ENCODE measurements at regions not wholly inside any gene's neighbourhood (a gene's known extent, or its start where the extent isn't known, plus 50 kb on each side); places are given as distances from the start of the nearest gene placed in this dataset.

DNA sequence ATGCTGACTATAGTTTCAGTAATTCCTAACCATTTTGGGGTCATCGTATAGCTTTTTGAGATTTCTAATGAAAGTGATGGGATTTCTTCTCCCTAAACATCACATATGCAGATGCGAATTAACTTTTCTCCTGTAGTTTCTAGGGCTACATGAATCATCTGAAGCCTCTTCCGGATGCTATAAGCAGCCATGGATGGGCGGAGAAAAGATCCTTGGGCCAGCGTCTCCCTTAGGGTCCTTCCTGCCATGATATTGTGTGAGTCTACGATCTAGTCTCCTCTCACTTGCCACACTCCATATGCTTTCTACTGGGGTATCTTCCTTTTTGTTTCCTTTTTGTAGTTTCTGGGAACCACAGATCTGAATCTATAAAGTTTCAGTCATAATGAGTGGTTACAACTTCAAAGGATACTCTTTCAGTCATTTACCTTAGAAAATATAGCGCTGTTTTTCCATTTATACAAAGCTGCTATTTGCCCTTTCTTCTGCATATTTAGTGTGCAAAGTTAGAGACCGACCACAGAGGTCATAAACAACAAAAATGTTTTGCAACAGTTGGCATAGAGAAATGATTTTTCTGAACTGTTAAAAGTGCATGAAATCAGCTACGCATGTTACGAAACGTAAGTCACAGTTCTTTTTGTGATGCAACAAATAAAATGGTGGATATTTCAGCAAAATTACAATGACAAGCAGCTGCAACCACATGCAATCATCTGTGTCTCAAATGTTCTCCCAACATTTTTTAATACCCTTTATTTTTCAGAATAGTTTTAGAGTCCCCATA lies 396.2 kb upstream of the SLC35B3 start:
- TF ChIP-seq CTCF (IDR thresholded peaks at IDR 0.05; ENCODE audit: unreplicated experiment), result no peak
- CTCF ChIA-PET, result no interaction called here
- no peaks in the 10 kb centered on the region for H3K4me1 Mint-ChIP-seq (ENCODE audit: low read depth, unreplicated experiment)
- no peak overlapping the region for H3K4me3 Mint-ChIP-seq (ENCODE audit: low read depth, unreplicated experiment)
- no peak for DNase-seq
- intact Hi-C loops (cut with micrococcal nuclease; ENCODE audit: unreplicated experiment), result no loop called here
- no peaks in the 10 kb centered on the region for H3K27me3 Mint-ChIP-seq (ENCODE audit: unreplicated experiment)
- no peaks in the 10 kb centered on the region for H3K36me3 Mint-ChIP-seq (ENCODE audit: insufficient read depth, unreplicated experiment)
- no peak overlapping the region for H3K27ac Mint-ChIP-seq (ENCODE audit: unreplicated experiment)
- no TSS peak for BruUV-seq (replicated peaks)
- peaks cover under 1% of the 10 kb centered on the region for H3K9me3 Mint-ChIP-seq (ENCODE audit: low read depth, unreplicated experiment)

GRCh38 chr6:8830794-8831193 lies 395.4 kb upstream of the SLC35B3 start:
- TF ChIP-seq CTCF (IDR thresholded peaks at IDR 0.05; ENCODE audit: unreplicated experiment), result no peak
- CTCF ChIA-PET, result no interaction called here
- no peaks in the 10 kb centered on the region for H3K27me3 Mint-ChIP-seq (ENCODE audit: unreplicated experiment)
- no TSS peak for BruUV-seq (replicated peaks)
- peaks cover 4% of the 10 kb centered on the region for H3K9me3 Mint-ChIP-seq (ENCODE audit: low read depth, unreplicated experiment)
- no peaks in the 10 kb centered on the region for H3K4me1 Mint-ChIP-seq (ENCODE audit: low read depth, unreplicated experiment)
- no peak overlapping the region for H3K27ac Mint-ChIP-seq (ENCODE audit: unreplicated experiment)
- DNase-seq, result no peak
- intact Hi-C loops (cut with micrococcal nuclease; ENCODE audit: unreplicated experiment), result no loop called here
- H3K36me3 Mint-ChIP-seq (ENCODE audit: insufficient read depth, unreplicated experiment), result no peaks in the 10 kb centered on the region
- H3K4me3 Mint-ChIP-seq (ENCODE audit: low read depth, unreplicated experiment), result no peak overlapping the region

DNA sequence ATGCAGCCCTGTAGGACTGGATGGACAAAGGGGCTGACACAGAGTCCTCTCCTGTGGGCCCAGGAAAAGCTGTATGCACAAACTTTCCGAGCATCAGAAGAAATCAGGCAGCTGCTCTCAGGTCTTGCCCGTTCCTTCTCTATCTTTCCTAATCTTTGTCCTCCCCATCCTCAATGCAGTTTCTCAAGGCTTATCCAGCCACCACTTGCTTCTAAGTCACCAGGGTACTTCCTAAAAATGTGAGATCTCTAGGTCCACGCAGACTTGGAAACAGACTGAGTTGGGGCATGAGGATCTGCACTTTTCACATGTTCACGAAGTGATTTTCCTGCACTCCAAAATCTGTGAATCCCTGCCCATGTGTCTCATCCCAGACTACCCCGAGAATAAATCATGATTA lies 394.5 kb upstream of the SLC35B3 start:
- intact Hi-C loops (cut with micrococcal nuclease; ENCODE audit: unreplicated experiment), result no loop called here
- DNase-seq, result no peak
- no peaks in the 10 kb centered on the region for H3K4me1 Mint-ChIP-seq (ENCODE audit: low read depth, unreplicated experiment)
- peaks cover 4% of the 10 kb centered on the region for H3K9me3 Mint-ChIP-seq (ENCODE audit: low read depth, unreplicated experiment)
- CTCF ChIA-PET, result interaction anchor here (0.7 kb wide), 1 partner anchor 673 kb away, joined by 3 read pairs; no protein-coding TSS in a partner anchor
- no peak for TF ChIP-seq CTCF (IDR thresholded peaks at IDR 0.05; ENCODE audit: unreplicated experiment)
- H3K27ac Mint-ChIP-seq (ENCODE audit: unreplicated experiment), result no peak overlapping the region
- no TSS peak for BruUV-seq (replicated peaks)
- H3K27me3 Mint-ChIP-seq (ENCODE audit: unreplicated experiment), result no peaks in the 10 kb centered on the region
- H3K36me3 Mint-ChIP-seq (ENCODE audit: insufficient read depth, unreplicated experiment), result no peaks in the 10 kb centered on the region
- no peak overlapping the region for H3K4me3 Mint-ChIP-seq (ENCODE audit: low read depth, unreplicated experiment)

- TF ChIP-seq CTCF (IDR thresholded peaks at IDR 0.05; ENCODE audit: unreplicated experiment), result no peak
- no peak overlapping the region for H3K4me3 Mint-ChIP-seq (ENCODE audit: low read depth, unreplicated experiment)
- H3K9me3 Mint-ChIP-seq (ENCODE audit: low read depth, unreplicated experiment), result peaks cover 4% of the 10 kb centered on the region
- H3K27ac Mint-ChIP-seq (ENCODE audit: unreplicated experiment), result no peak overlapping the region
- DNase-seq, result no peak
- H3K27me3 Mint-ChIP-seq (ENCODE audit: unreplicated experiment), result no peaks in the 10 kb centered on the region
- BruUV-seq (replicated peaks), result no TSS peak
- H3K36me3 Mint-ChIP-seq (ENCODE audit: insufficient read depth, unreplicated experiment), result no peaks in the 10 kb centered on the region
- intact Hi-C loops (cut with micrococcal nuclease; ENCODE audit: unreplicated experiment), result no loop called here
- H3K4me1 Mint-ChIP-seq (ENCODE audit: low read depth, unreplicated experiment), result no peaks in the 10 kb centered on the region
- CTCF ChIA-PET, result interaction anchor here (0.7 kb wide), 1 partner anchor 672 kb away, joined by 3 read pairs; no protein-coding TSS in a partner anchor
Measured at GRCh38 chr6:8829296-8829695, 394.0 kb upstream of the SLC35B3 start.
